Erythroblast (primary cell): ENCODE measurements at regions not wholly inside any gene's neighbourhood (a gene's known extent, or its start where the extent isn't known, plus 50 kb on each side); places are given as distances from the start of the nearest gene placed in this dataset.

Source experiments
- GATA1 ChIP-seq: IDR thresholded peaks from 2 replicates; pipeline ENCODE4 v1.6.1; 2011; ENCODE audit warnings: low read depth, mild to moderate bottlenecking, control low read depth, low read length, moderate library complexity
- POLR2A ChIP-seq: IDR thresholded peaks from 2 replicates; pipeline ENCODE4 v1.6.1; 2011; ENCODE audit warnings: mild to moderate bottlenecking, low read length

- TF ChIP-seq POLR2A = no peak
- TF ChIP-seq GATA1 = no peak
Measured at GRCh38 chr2:126976721-126977328, 78.1 kb downstream of the TEX51 start.
